GM21619 (cell line): ENCODE measurements at regions not wholly inside any gene's neighbourhood (a gene's known extent, or its start where the extent isn't known, plus 50 kb on each side); places are given as distances from the start of the nearest gene placed in this dataset.
"Not testable (repeated sequence)": the region's sequence is repeated elsewhere in the genome, so short reads cannot be mapped to it uniquely, and the experiment has no call there.

Experiments
- ATAC-seq: cut with Tn5 transposase; IDR thresholded peaks from one replicate; pipeline ENCODE4 v1.9.1; 2021; ENCODE audit not compliant: unreplicated experiment

DNA sequence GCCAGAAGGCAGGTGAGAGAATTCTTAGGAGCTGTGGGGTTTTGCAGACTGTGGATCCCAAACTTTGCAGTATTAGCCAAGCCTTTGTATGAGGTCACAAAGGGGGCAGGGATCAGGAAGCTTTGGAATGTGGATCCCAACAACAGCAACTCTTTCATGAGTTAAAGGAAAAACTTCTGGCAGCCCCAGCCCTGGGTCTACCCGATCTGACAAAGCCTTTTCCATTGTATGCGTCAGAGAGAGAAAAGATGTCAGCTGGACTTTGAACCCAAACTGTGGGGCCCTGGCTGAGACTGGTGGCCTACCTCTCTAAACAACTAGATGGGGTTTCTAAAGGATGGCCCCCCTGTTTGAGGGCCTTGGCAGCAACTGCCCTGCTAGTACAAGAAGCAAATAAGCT is 101.8 kb upstream of the OSBPL11 start:
- ATAC-seq = not testable (repeated sequence)

DNA sequence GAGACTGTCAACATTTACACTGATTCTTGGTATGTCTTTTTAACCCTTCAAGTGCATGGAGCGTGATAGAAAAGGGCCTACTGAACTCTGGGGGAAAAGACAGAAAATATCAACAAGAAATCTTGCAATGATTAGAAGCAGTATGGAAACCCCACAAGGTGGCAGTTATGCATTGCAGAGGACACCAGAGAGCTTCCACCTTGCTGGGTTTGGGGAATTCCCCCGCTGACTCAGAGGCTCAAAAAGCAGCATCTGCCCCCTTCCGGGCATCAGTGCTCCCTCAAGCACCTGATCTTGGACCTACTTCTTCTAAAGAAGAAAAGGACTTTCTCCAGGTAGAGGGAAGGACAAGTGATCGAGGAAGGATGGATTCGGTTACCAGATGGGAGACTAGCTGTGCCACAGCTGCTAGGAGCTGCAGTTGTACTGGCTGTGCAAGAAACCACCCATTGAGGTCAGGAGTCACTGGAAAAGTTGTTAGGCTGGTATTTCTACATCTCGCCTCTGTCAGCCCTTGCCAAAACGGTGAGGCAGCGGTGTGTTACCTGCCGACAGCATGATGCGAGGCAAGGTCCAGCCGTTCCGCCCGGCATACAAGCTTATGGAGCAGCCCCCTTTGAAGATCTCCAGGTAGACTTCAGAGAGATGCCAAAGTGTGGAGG is 102.8 kb upstream of the OSBPL11 start:
- not testable (repeated sequence) for ATAC-seq

- ATAC-seq = no peak
Observed at GRCh38 chr3:125715651-125716050, 120.4 kb upstream of the OSBPL11 start.

GRCh38 chr3:125732151-125732550 is 136.9 kb upstream of the OSBPL11 start:
- not testable (repeated sequence) for ATAC-seq

- not testable (repeated sequence) for ATAC-seq
Observed at GRCh38 chr3:125741991-125742718, 146.9 kb upstream of the OSBPL11 start.

DNA sequence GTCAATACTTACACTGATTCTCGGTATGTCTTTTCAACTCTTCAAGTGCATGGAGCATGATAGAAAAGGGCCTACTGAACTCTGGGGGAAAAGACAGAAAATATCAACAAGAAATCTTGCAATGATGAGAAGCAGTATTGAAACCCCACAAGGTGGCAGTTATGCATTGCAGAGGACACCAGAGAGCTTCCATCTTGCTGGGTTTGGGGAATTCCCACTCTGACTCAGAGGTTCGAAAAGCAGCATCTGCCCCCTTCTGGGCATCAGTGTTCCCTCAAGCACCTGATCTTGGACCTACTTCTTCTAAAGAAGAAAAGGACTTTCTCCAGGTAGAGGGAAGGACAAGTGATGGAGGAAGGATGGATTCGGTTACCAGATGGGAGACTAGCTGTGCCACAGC is 147.5 kb upstream of the OSBPL11 start:
- ATAC-seq = not testable (repeated sequence)

DNA sequence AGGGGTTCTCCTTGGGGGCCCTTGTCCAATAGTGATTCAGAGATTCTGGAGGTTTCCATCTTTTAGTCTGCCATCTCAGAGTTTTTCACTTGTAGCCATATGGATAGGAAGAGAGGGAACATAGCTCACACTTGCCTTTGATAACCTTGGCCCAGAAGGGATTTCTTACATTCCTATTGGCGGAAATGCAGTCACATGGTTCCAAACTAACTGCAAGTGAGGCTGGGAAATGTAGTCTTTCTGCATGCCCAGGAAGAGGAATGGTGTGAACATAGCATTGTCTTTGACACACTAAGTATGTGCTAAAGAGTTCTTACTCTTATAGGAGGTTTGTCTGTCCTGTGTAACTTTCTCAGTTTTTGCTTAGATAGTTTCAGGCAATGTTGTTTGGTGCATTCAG is 161.8 kb upstream of the OSBPL11 start:
- not testable (repeated sequence) for ATAC-seq

DNA sequence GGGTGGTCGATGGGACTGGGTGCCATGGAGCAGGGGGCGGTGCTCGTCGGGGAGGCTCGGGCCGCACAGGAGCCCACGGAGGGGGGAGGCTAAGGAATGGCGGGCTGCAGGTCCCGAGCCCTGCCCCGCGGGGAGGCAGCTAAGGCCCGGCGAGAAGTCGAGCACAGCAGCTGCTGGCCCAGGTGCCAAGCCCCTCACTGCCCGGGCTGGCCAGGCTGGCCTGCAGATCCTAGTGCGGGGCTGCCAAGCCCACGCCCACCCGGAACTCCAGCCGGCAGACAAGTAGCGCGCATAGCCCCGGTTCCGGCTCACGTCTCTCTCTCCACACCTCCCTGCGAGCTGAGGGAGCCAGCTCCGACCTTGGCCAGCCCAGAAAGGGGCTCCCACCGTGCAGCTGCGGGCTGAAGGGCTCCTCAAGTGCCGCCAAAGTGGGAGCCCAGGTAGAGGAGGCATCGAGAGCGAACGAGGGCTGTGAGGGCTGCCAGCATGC is 163.4 kb upstream of the OSBPL11 start:
- ATAC-seq = not testable (repeated sequence)

DNA sequence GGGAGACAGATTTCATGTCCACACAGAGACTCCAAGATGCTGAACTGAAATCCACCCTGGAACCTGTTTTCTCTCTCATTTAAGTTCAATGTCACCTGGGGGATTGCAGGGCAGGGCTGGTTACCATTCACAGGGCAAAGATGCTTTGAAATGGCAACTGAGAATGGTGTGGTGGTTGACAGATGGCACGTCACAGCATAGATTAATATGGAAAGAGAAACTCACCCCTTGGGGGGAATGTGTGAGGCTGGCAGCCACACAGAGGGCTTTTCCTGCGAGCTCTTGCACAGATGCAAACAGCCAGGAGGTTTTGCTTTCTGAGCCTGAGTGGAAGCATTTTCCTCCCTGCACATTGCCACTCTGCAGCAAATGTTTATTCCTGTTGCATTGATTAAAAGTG is 167.3 kb upstream of the OSBPL11 start:
- ATAC-seq = not testable (repeated sequence)

- not testable (repeated sequence) for ATAC-seq
Observed at GRCh38 chr3:125766285-125766826, 171.1 kb upstream of the OSBPL11 start.

DNA sequence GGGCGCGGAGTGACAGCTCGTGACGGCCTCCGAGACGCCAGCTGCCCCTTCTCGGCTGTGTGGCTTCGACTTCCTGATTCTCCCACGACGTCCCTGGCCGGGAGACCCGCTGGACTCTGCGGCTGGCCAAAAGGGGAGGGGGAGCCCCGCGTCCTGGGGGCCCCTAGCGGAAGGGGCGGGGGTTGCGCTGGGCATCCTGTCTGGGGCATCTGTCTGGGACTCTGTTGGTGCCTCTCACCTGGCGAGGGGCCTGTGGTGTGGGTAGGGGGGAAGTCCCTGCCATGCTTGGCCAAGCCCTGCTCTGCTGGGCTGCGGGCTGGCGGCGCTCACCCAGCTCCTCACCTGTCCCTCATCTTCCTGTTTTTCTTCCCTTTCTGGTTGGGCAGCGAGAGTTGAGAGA is 171.6 kb upstream of the OSBPL11 start:
- not testable (repeated sequence) for ATAC-seq

GRCh38 chr3:125767641-125768040 is 172.3 kb upstream of the OSBPL11 start:
- ATAC-seq = no peak

DNA sequence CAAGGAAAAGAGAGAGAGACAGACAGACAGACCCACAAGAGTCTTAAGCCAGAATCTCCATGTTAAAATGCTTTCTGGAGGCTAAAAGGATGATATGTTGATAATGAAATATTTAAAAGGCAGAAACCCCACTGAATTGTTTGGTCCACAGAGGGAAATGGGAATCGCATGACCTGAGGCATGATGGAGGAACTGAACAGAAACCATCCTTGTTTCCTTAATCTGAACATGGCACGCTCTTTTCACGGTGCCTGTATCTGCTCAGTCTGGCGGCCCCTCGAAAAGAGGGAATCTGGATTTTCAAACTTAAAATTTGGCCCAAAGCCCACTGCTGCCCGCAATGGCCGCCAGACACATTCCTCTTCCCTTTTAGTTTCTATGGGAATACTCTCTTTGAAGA is 173.5 kb upstream of the OSBPL11 start:
- not testable (repeated sequence) for ATAC-seq

- ATAC-seq = not testable (repeated sequence)
Observed at GRCh38 chr3:125771506-125771905, 176.2 kb upstream of the OSBPL11 start.

- ATAC-seq = not testable (repeated sequence)
Observed at GRCh38 chr3:125774433-125775034, 179.2 kb upstream of the OSBPL11 start.

DNA sequence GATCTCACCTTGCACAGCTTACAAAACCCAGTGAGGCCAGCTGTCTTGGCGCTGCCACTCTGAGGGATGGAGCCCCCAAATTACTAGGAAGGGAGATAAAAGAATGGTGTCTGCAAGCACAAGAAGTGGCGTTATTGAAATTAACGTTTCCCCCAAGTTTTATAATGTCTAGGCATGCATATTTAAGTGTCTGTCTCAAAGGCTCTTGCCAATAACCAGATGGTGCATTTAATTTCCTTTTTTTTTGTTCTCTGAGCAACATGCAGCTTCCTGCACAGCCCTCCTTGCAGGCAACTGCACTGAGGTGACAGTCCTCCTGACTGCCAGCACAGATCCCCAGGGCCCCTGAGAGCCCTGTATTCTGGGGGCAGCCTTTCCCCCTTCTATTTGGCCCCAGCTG is 179.8 kb upstream of the OSBPL11 start:
- ATAC-seq = not testable (repeated sequence)

DNA sequence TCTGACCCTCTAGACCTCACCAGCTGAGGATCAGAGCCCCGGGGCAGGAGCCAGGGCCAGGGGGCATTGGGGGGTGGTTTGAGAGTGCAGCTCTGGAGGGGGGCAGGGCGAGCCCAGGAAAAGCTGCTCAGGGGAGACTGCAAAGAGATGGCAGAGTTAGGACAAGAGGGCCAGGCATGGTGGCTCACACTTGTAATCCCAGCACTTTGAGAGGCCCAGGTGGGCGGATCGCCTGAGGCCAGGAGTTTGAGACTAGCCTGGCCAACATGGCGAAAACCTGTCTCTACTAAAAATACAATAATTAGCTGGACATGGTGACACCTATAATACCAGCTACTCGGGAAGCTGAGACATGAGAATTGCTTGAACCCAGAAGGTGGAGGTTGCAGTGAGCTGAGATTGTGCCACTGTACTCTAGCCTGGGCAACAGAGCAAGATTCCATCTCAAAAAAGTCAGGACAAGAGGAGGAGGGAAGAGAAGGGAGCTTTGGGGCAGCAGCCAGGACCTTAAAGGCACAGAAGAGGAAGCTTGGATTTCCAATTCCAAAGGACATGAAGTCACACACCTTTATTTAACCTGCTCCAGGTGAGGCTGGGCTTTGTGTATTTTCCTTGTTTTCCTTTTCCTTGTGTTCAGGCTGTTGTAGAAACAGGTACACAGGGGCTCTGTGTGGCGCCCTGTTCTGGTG is 180.5 kb upstream of the OSBPL11 start:
- not testable (repeated sequence) for ATAC-seq

DNA sequence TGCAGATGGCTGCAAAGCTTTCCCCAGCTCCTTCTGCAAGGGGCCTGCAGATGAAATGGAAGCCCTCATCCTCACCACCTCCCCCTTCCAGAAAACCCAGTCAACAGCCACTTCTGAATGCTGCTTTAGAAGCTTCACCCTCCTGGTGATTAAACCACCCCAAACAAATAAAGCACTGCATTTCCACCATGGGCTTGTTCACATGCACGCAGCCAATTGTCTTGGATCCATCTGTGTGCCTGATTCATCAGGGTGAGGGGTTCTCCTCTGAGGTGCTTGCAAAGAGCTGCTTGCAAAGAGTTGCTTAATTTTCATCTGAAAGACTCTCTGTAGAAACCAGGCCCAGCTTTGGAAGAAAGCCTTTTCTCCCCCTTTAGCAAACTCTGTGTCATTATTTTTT is 184.0 kb upstream of the OSBPL11 start:
- not testable (repeated sequence) for ATAC-seq

DNA sequence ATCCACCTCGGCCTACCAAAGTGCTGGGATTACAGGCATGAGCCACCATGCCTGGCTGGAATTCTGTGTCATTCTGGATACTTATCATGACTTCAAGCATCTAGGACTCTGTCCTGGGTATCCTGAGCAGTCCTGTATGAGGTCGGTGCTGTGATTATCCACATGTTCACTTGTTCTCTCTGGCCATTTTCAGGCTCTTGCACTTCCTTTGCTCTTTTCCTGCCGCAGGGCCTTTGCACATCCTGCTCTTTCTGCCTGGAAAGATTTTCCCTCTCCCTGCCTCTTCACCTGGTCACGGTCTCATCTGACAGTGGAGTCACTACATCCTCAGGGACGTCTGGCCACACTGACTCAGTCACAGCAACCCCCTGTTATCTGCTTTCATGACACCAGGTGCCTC is 184.6 kb upstream of the OSBPL11 start:
- not testable (repeated sequence) for ATAC-seq

- ATAC-seq = not testable (repeated sequence)
Observed at GRCh38 chr3:125781678-125782077, 186.4 kb upstream of the OSBPL11 start.

DNA sequence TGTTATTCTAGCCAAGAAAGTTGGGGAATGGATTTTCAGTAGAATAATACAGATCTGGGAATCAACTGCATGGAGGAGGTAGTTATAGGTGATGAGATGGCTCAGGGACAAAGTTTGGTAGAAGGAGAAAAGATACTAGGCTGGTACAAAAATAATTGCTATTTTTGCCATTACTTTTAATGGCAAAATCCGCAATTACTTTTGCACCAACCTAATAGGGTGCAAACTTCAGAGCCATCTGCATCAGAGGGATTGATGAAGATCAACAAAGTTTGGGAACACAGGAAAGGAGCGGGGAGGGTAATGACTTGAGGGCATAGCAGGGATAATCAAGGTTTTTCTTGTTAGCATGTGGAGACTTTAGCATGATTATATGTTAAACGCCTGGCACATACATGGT is 178.7 kb upstream of the ROPN1B start:
- ATAC-seq = not testable (repeated sequence)
